Upper lobe of left lung (tissue), 6 donors: ENCODE measurements at regions not wholly inside any gene's neighbourhood (a gene's known extent, or its start where the extent isn't known, plus 50 kb on each side); places are given as distances from the start of the nearest gene placed in this dataset.

Experiments used
- ATAC-seq, 2 donors: fragments of 200-7000 bp; cut with Tn5 transposase; one replicate each; pipeline ENCODE4 v1.9.1; 2022; ENCODE audit warnings: mild to moderate bottlenecking in 2 of 2, moderate library complexity in 2 of 2; ENCODE audit not compliant: low FRiP score in 2 of 2
- DNase-seq, 2 donors: peaks; one replicate each; pipeline ENCODE4 v3.0.0-alpha.2; 2019 to 2020
- H3K27ac ChIP-seq, 4 donors: fragments of 200-600 bp; sonication (generic); one replicate each; pipeline ENCODE4 v1.5.1; 2016 to 2019
- H3K27me3 ChIP-seq, 4 donors: fragments of 200-600 bp; sonication (generic); one replicate each; pipeline ENCODE4 v1.5.1; 2017 to 2019
- H3K36me3 ChIP-seq, 4 donors: fragments of 200-600 bp; sonication (generic); one replicate each; pipeline ENCODE4 v1.5.1; 2016 to 2019
- H3K4me1 ChIP-seq, 4 donors: fragments of 200-600 bp; sonication (generic); one replicate each; pipeline ENCODE4 v1.5.1; 2018 to 2019
- H3K4me3 ChIP-seq, 4 donors: fragments of 200-600 bp; sonication (generic); one replicate each; pipeline ENCODE4 v1.5.1; 2017 to 2019; ENCODE audit warnings: mild to moderate bottlenecking in 2 of 4, moderate library complexity in 1 of 4
- H3K9me3 ChIP-seq, 4 donors: fragments of 200-600 bp; sonication (generic); one replicate each; pipeline ENCODE4 v1.5.1; 2018 to 2019
- CTCF ChIP-seq, 6 experiments: fragments of 450-650 bp in 4 of 6; fragments of 200-600 bp in 2 of 6; sonication (generic) in 2 of 6; IDR thresholded peaks; one replicate each; pipeline ENCODE4 v1.5.1; 2016 to 2019; ENCODE audit warnings: antibody characterized with exemption in 6 of 6
- EP300 ChIP-seq, 4 donors: sonication (generic); formaldehyde crosslinking; IDR thresholded peaks; one replicate each; pipeline ENCODE4 v1.5.1; 2017; ENCODE audit warnings: antibody characterized with exemption in 4 of 4, control low read depth in 2 of 4
- POLR2A ChIP-seq, 4 donors: fragments of 450-650 bp; IDR thresholded peaks; one replicate each; pipeline ENCODE4 v1.5.1; 2016 to 2017; ENCODE audit warnings: antibody characterized with exemption in 4 of 4, mild to moderate bottlenecking in 2 of 4
- POLR2AphosphoS5 ChIP-seq, 2 donors: sonication (generic); formaldehyde crosslinking; IDR thresholded peaks; one replicate each; pipeline ENCODE4 v1.5.1; 2017; ENCODE audit warnings: antibody characterized with exemption in 2 of 2
- WGBS, 2 donors: methylation state at CpG; one replicate each; pipeline ENCODE4 v1.1.5; 2017 to 2018; 5-methylcytosine and 5-hydroxymethylcytosine counted together
- donor health status: DM: no; HTN: no; CAD: no; lungs with moderate emphysema.
- donor health status: DM: no; HTN: yes; CAD: no; lungs with severe emphysema.

GRCh38 chr5:77146896-77147295 is 59.8 kb upstream of the ZBED3 start:
- WGBS, 2 donors = 62 to 80% methylated on average over 2 of the region's 2 CpGs
- no peaks in the 10 kb centered on the region for H3K36me3 ChIP-seq
- no peak overlapping the region for H3K4me3 ChIP-seq
- H3K27me3 ChIP-seq = no peaks in the 10 kb centered on the region
- no peak overlapping the region for H3K27ac ChIP-seq
- no peak for TF ChIP-seq POLR2AphosphoS5 (IDR thresholded peaks at IDR 0.05)
- no peak for TF ChIP-seq CTCF (IDR thresholded peaks at IDR 0.05)
- TF ChIP-seq EP300 (IDR thresholded peaks at IDR 0.05) = no peak
- no peak for TF ChIP-seq POLR2A (IDR thresholded peaks at IDR 0.05)
- no peak for ATAC-seq
- H3K9me3 ChIP-seq = no peaks in the 10 kb centered on the region
- DNase-seq = no peak
- peaks cover 0 to 7% (median 0%) of the 10 kb centered on the region in 4 donors for H3K4me1 ChIP-seq

GRCh38 chr5:77145666-77146065 is 58.6 kb upstream of the ZBED3 start:
- 68 to 74% methylated on average over 1 of the region's 1 CpG for WGBS, 2 donors
- Histone ChIP-seq H3K36me3 (no peaks in the 10 kb centered on the region), H3K27ac (no peak overlapping the region), H3K4me1 (peaks cover 0 to 7% (median 0%) of the 10 kb centered on the region in 4 donors), H3K4me3 (no peak overlapping the region), H3K27me3 (no peaks in the 10 kb centered on the region), H3K9me3 (no peaks in the 10 kb centered on the region)
- TF ChIP-seq CTCF (IDR thresholded peaks at IDR 0.05) = no peak
- no peak for TF ChIP-seq POLR2A (IDR thresholded peaks at IDR 0.05)
- TF ChIP-seq POLR2AphosphoS5 (IDR thresholded peaks at IDR 0.05) = no peak
- TF ChIP-seq EP300 (IDR thresholded peaks at IDR 0.05) = no peak
- peak in 1 of 2 donors; percentile 82 for ATAC-seq
- no peak for DNase-seq

GRCh38 chr5:77144837-77145139 is 57.7 kb upstream of the ZBED3 start:
- ATAC-seq = no peak
- 54 to 76% methylated on average over 1 of the region's 1 CpG for WGBS, 2 donors
- Histone ChIP-seq H3K36me3 (no peaks in the 10 kb centered on the region), H3K27me3 (no peaks in the 10 kb centered on the region), H3K9me3 (no peaks in the 10 kb centered on the region), H3K27ac (no peak overlapping the region), H3K4me3 (no peak overlapping the region), H3K4me1 (peaks cover 0 to 7% (median 0%) of the 10 kb centered on the region in 4 donors)
- DNase-seq = no peak
- no peak for TF ChIP-seq EP300 (IDR thresholded peaks at IDR 0.05)
- no peak for TF ChIP-seq POLR2AphosphoS5 (IDR thresholded peaks at IDR 0.05)

- Histone ChIP-seq H3K27ac (no peak overlapping the region), H3K4me1 (peaks cover 0 to 7% (median 0%) of the 10 kb centered on the region in 4 donors), H3K9me3 (no peaks in the 10 kb centered on the region), H3K27me3 (no peaks in the 10 kb centered on the region), H3K36me3 (no peaks in the 10 kb centered on the region), H3K4me3 (no peak overlapping the region)
- DNase-seq = peak in 1 of 2 donors; percentile 79
- 46 to 51% methylated on average over 14 of the region's 14 CpGs for WGBS, 2 donors
- peak; percentile 75 to 91 for ATAC-seq
- TF ChIP-seq POLR2A (IDR thresholded peaks at IDR 0.05) = no peak
- TF ChIP-seq CTCF (IDR thresholded peaks at IDR 0.05) = peak; percentile 31 to 82 (median 69)
Observed at GRCh38 chr5:77143998-77144836, 57.1 kb upstream of the ZBED3 start.

GRCh38 chr5:77140350-77140749 is 53.3 kb upstream of the ZBED3 start:
- H3K4me1 ChIP-seq = no peaks in the 10 kb centered on the region
- no peaks in the 10 kb centered on the region for H3K9me3 ChIP-seq
- H3K36me3 ChIP-seq = no peaks in the 10 kb centered on the region
- no peaks in the 10 kb centered on the region for H3K27me3 ChIP-seq
- ATAC-seq = no peak
- DNase-seq = no peak
- H3K27ac ChIP-seq = no peak overlapping the region
- TF ChIP-seq EP300 (IDR thresholded peaks at IDR 0.05) (no peak), POLR2A (IDR thresholded peaks at IDR 0.05) (no peak), POLR2AphosphoS5 (IDR thresholded peaks at IDR 0.05) (no peak), CTCF (IDR thresholded peaks at IDR 0.05) (no peak)
- H3K4me3 ChIP-seq = no peak overlapping the region
